ENCODE measurements at regions not wholly inside any gene's neighbourhood (a gene's known extent, or its start where the extent isn't known, plus 50 kb on each side); places are given as distances from the start of the nearest gene placed in this dataset.

DNA sequence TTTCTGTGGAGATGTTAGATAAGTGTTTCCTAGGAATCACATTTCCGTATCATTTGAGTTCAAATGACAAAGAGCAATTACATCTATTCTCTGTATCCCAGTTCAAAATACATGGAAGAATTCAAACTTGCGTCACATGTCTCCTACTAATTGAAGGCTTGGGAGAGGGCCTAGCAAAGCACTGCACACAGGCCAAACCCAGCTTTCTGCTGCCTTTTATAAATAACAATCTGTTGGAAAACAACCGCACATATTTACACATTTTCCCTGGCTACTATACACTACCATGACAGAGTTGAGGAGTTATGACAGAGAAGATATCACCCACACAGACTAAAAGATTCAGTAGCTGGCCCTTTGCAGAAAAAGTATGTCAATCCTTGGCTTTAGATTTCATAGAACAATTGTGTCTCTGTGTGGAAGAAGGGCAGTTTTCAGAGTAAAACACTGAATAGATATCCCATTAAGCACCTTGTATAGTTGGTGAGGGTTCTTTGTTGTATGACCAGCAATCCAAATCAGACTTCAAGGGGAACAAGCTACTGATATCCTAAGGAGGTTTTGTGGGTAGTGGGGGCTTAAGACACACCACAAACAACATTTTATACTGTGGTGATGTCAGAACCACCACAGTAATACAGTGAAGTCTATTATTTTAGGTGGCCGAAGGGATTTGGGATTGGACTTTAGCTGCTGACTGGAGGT, 861.3 kb downstream of the CCDC85A start:
- TF ChIP-seq, protein P1, sequence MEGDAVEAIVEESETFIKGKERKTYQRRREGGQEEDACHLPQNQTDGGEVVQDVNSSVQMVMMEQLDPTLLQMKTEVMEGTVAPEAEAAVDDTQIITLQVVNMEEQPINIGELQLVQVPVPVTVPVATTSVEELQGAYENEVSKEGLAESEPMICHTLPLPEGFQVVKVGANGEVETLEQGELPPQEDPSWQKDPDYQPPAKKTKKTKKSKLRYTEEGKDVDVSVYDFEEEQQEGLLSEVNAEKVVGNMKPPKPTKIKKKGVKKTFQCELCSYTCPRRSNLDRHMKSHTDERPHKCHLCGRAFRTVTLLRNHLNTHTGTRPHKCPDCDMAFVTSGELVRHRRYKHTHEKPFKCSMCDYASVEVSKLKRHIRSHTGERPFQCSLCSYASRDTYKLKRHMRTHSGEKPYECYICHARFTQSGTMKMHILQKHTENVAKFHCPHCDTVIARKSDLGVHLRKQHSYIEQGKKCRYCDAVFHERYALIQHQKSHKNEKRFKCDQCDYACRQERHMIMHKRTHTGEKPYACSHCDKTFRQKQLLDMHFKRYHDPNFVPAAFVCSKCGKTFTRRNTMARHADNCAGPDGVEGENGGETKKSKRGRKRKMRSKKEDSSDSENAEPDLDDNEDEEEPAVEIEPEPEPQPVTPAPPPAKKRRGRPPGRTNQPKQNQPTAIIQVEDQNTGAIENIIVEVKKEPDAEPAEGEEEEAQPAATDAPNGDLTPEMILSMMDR (IDR thresholded peaks at IDR 0.05), result no peak
- no peak for TF ChIP-seq POLR2AphosphoS5 (IDR thresholded peaks at IDR 0.05)
- no peak for TF ChIP-seq EP300 (IDR thresholded peaks at IDR 0.05)
